ENCODE measurements at regions not wholly inside any gene's neighbourhood (a gene's known extent, or its start where the extent isn't known, plus 50 kb on each side); places are given as distances from the start of the nearest gene placed in this dataset.

- TF ChIP-seq CTCF (IDR thresholded peaks at IDR 0.05) = no peak
- no peak for TF ChIP-seq EP300 (IDR thresholded peaks at IDR 0.05)
- no peak for TF ChIP-seq POLR2A (IDR thresholded peaks at IDR 0.05)
Observed at GRCh38 chr10:78847485-78847884, 221.3 kb upstream of the ZMIZ1 start.
